K562 (cell line): ENCODE measurements at regions not wholly inside any gene's neighbourhood (a gene's known extent, or its start where the extent isn't known, plus 50 kb on each side); places are given as distances from the start of the nearest gene placed in this dataset.

Source experiments
- ATAC-seq: fragments of 200-7000 bp; cut with Tn5 transposase; 3 replicates; pipeline ENCODE4 v1.9.1; 2020; ENCODE audit warnings: moderate library complexity
- BruUV-seq: library from RNA; stranded (reverse); fragments of 400-500 nt; replicated peaks from 2 replicates; lab custom pipeline; 2021; lab: Mats Ljungman, UMichigan
- CTCF ChIA-PET: fragments of 300-600 bp; formaldehyde crosslinking; extraction: SDS; loops from one replicate; lab custom pipeline; 2021; ENCODE audit warnings: low intra/inter-chr PET ratio; lab: Yijun Ruan, JAX
- POLR2A ChIA-PET: fragments of 300-600, 350-650 bp; sonication (Branson Sonifier 250); formaldehyde crosslinking; extraction: SDS; loops from one replicate; lab custom pipeline; 2021; ENCODE audit warnings: antibody characterized with exemption, inconsistent platforms; lab: Yijun Ruan, JAX
- DNase-seq, 4 experiments: peaks; one replicate each; pipeline versions ENCODE4 v3.0.0 to v3.0.0-alpha.2; 2011 to 2018; ENCODE audit warnings: low spot score in 3 of 4, mixed read lengths in 3 of 4; ENCODE audit errors: extremely low read depth in 1 of 4
- FAIRE-seq: peaks from 2 replicates; lab custom pipeline; 2011; peaks lifted over from hg19 to GRCh38; lab: Jason Lieb, UNC
- H2AFZ ChIP-seq: 2 replicates; pipeline ENCODE4 v1.6.0; 2011; ENCODE audit warnings: low read depth, low read length, control low read depth, inconsistent platforms
- H3K27ac ChIP-seq: fragments of 200-600 bp; 3 replicates; pipeline ENCODE4 v1.8.0; 2011; ENCODE audit warnings: low read depth, mild to moderate bottlenecking, control low read depth, inconsistent platforms, low read length, moderate library complexity, mixed read lengths; ENCODE audit errors: extremely low read depth
- H3K27me3 ChIP-seq, 2 experiments: fragments of 300-600 bp in 1 of 2; 2 replicates in 1 of 2; 3 replicates in 1 of 2; pipeline versions ENCODE4 v1.6.0 to v1.8.0; 2011; ENCODE audit warnings: inconsistent platforms in 2 of 2, low read length in 2 of 2, mild to moderate bottlenecking in 1 of 2, mixed read lengths in 1 of 2, moderate library complexity in 1 of 2; ENCODE audit not compliant: control insufficient read depth in 2 of 2, insufficient read depth in 2 of 2
- H3K36me3 ChIP-seq: fragments of 300-600 bp; 3 replicates; pipeline ENCODE4 v1.8.0; 2011; ENCODE audit warnings: mild to moderate bottlenecking, low read length, inconsistent platforms; ENCODE audit not compliant: control insufficient read depth, insufficient read depth
- H3K4me1 ChIP-seq, 2 experiments: fragments of 200-600 bp in 1 of 2; replicated peaks in 1 of 2; 2 replicates in 1 of 2; 3 replicates in 1 of 2; pipeline versions ENCODE4 v1.5.1 to v1.8.0; 2011; ENCODE audit warnings: inconsistent platforms in 2 of 2, low read length in 2 of 2, mild to moderate bottlenecking in 1 of 2, mixed read lengths in 1 of 2, moderate library complexity in 1 of 2; ENCODE audit not compliant: control insufficient read depth in 2 of 2, insufficient read depth in 2 of 2
- H3K4me2 ChIP-seq: 2 replicates; pipeline ENCODE4 v1.6.1; 2011; ENCODE audit warnings: low read length, control low read depth, inconsistent platforms, mixed read lengths; ENCODE audit not compliant: insufficient read depth
- H3K4me3 ChIP-seq: fragments of 200-600 bp; sonication (generic), shearing (Covaris generic); 2 replicates; pipeline ENCODE4 v1.5.1; 2016; ENCODE audit warnings: control low read depth, inconsistent platforms
- H3K79me2 ChIP-seq: fragments of 200-600 bp; 3 replicates; pipeline ENCODE4 v1.8.0; 2011; ENCODE audit warnings: low read length, inconsistent platforms; ENCODE audit not compliant: control insufficient read depth, insufficient read depth
- H3K9ac ChIP-seq, 2 experiments: 2 replicates each; pipeline versions ENCODE4 v1.6.0 to v1.6.1; 2011; ENCODE audit warnings: low read depth in 2 of 2, low read length in 2 of 2, control low read depth in 1 of 2, inconsistent platforms in 1 of 2, mild to moderate bottlenecking in 1 of 2, mixed read lengths in 1 of 2; ENCODE audit not compliant: insufficient read depth in 1 of 2
- H3K9me1 ChIP-seq: one replicate; pipeline ENCODE4 v1.6.0; 2011; ENCODE audit warnings: inconsistent platforms, mild to moderate bottlenecking, low read length, moderate library complexity; ENCODE audit not compliant: control insufficient read depth, insufficient read depth
- H3K9me3 ChIP-seq: replicated peaks from 2 replicates; pipeline ENCODE4 v1.5.1; 2011; ENCODE audit warnings: low read depth, low read length, inconsistent platforms; ENCODE audit not compliant: control insufficient read depth, insufficient read depth
- H4K20me1 ChIP-seq: replicated peaks from 2 replicates; pipeline ENCODE4 v1.6.1; 2011; ENCODE audit warnings: low read length, inconsistent platforms, mixed read lengths; ENCODE audit not compliant: control insufficient read depth, insufficient read depth
- CREM ChIP-seq: IDR thresholded peaks from 2 replicates; pipeline ENCODE4 v1.6.1; 2014; ENCODE audit warnings: antibody characterized with exemption, low read depth
- EGR1 ChIP-seq: fragments of 450-650 bp; conservative IDR thresholded peaks from 2 replicates; pipeline ENCODE4 v1.6.1; 2017; ENCODE audit warnings: mild to moderate bottlenecking
- ETS1 ChIP-seq: conservative IDR thresholded peaks from 2 replicates; pipeline ENCODE4 v1.6.1; 2011; ENCODE audit warnings: low read depth, mild to moderate bottlenecking, low read length; ENCODE audit not compliant: control insufficient read depth
- HMG20A ChIP-seq: fragments of 450-650 bp; formaldehyde crosslinking; conservative IDR thresholded peaks from 2 replicates; pipeline ENCODE4 v1.4.0; 2020; ENCODE audit warnings: mild to moderate bottlenecking, mixed read lengths
- KAT7 ChIP-seq: sonication (generic); formaldehyde crosslinking; IDR thresholded peaks from 2 replicates; pipeline ENCODE4 v1.8.0; 2022; ENCODE audit warnings: missing genetic modification reagents, mild to moderate bottlenecking, borderline replicate concordance
- NR2C2 ChIP-seq, 2 experiments: fragments of 200-800 bp in 1 of 2; sonication (Bioruptor generic) in 1 of 2; sonication (generic) in 1 of 2; formaldehyde crosslinking in 1 of 2; IDR thresholded peaks; 2 replicates each; pipeline versions ENCODE4 v1.6.1 to v1.8.0; 2016 to 2022; ENCODE audit warnings: mild to moderate bottlenecking in 1 of 2, missing compliant biosample characterization in 1 of 2, missing genetic modification characterization in 1 of 2, missing genetic modification reagents in 1 of 2
- PHF20 ChIP-seq: fragments of 450-650 bp; IDR thresholded peaks from 2 replicates; pipeline ENCODE4 v1.6.1; 2018; ENCODE audit not compliant: partially characterized antibody
- RFX7 ChIP-seq: fragments of 250-450 bp; sonication (Bioruptor Pico); IDR thresholded peaks from 2 replicates; pipeline ENCODE4 v1.5.1; 2021; ENCODE audit warnings: mild to moderate bottlenecking
- U2AF1 ChIP-seq: fragments of 200-400 bp; formaldehyde crosslinking; optimal IDR thresholded peaks from 2 replicates; pipeline ENCODE3; 2017; ENCODE audit warnings: mild to moderate bottlenecking, low read depth, low read length, moderate library complexity
- ZNF263 ChIP-seq: sonication (generic); formaldehyde crosslinking; IDR thresholded peaks from 2 replicates; pipeline ENCODE4 v1.8.0; 2022; ENCODE audit warnings: mild to moderate bottlenecking, missing genetic modification reagents, borderline replicate concordance
- ZNF311 ChIP-seq: fragments of 250-450 bp; sonication (Bioruptor Pico); IDR thresholded peaks from 2 replicates; pipeline ENCODE4 v1.4.0; 2020; ENCODE audit warnings: mild to moderate bottlenecking, moderate library complexity
- ZNF76 ChIP-seq: fragments of 250-450 bp; sonication (Bioruptor Pico); IDR thresholded peaks from 2 replicates; pipeline ENCODE4 v1.4.0; 2020; ENCODE audit warnings: mild to moderate bottlenecking, moderate library complexity, borderline replicate concordance
- in situ Hi-C: fragments of 300-500 bp; cut with MboI; formaldehyde crosslinking; loops from 4 replicates; pipeline ENCODE4 v1.15.0; 2018; ENCODE audit warnings: inconsistent platforms, mixed read lengths
- intact Hi-C: fragments of 100-400 bp; cut with micrococcal nuclease; formaldehyde crosslinking; loops from 2 replicates; pipeline ENCODE4 v1.14.2; 2022

- H3K9ac ChIP-seq = no peak overlapping the region
- no peaks in the 10 kb centered on the region for H3K9me1 ChIP-seq
- no peak overlapping the region for H3K27ac ChIP-seq
- ChIA-PET POLR2A (no interaction called here), CTCF (no interaction called here)
- no peak for ATAC-seq
- peaks cover 0 to 14% of the 10 kb centered on the region in 2 experiments; a peak in 3 of 5 replicates for H3K27me3 ChIP-seq
- no peak for DNase-seq
- no peaks in the 10 kb centered on the region for H3K79me2 ChIP-seq
- H3K4me1 ChIP-seq = no peaks in the 10 kb centered on the region
- no TSS peak for BruUV-seq
- H2AFZ ChIP-seq = no peak overlapping the region
- H4K20me1 ChIP-seq = no peaks in the 10 kb centered on the region
- no peaks in the 10 kb centered on the region for H3K36me3 ChIP-seq
- in situ Hi-C loops = no loop called here
- no peak overlapping the region for H3K4me2 ChIP-seq
- no peak for FAIRE-seq
- no peak overlapping the region for H3K4me3 ChIP-seq
- H3K9me3 ChIP-seq = no peaks in the 10 kb centered on the region
- intact Hi-C loops = no loop called here
- no peak for TF ChIP-seq U2AF1
- no peak for TF ChIP-seq ZNF76 (CRISPR knock-in tag)
- no peak for TF ChIP-seq KAT7 (CRISPR knock-in tag)
- TF ChIP-seq PHF20 = no peak
- TF ChIP-seq CREM = no peak
- TF ChIP-seq ZNF311 = no peak
- TF ChIP-seq ETS1 = no peak
- no peak for TF ChIP-seq ZNF263
- no peak for TF ChIP-seq HMG20A (CRISPR knock-in tag)
- no peak for TF ChIP-seq EGR1
- no peak for TF ChIP-seq NR2C2 (CRISPR knock-in tag; IDR thresholded peaks at IDR 0.05)
- TF ChIP-seq NR2C2 (tag; IDR thresholded peaks at IDR 0.05) = no peak
- TF ChIP-seq RFX7 (CRISPR knock-in tag) = no peak
Measured at GRCh38 chr11:130817330-130817944, 98.8 kb downstream of the SNX19 start.
